RWPE1 (cell line): ENCODE measurements at regions not wholly inside any gene's neighbourhood (a gene's known extent, or its start where the extent isn't known, plus 50 kb on each side); places are given as distances from the start of the nearest gene placed in this dataset.

Experiments
- CTCF ChIA-PET: fragments of 350-600 bp; sonication (Branson Sonifier 250); formaldehyde crosslinking; extraction: SDS; loops from one replicate; lab custom pipeline; 2021; lab: Yijun Ruan, JAX
- POLR2A ChIA-PET: fragments of 400-600 bp; formaldehyde crosslinking; extraction: SDS; loops from one replicate; lab custom pipeline; 2020; ENCODE audit warnings: antibody characterized with exemption; ENCODE audit not compliant: low non-redundant PET; lab: Yijun Ruan, JAX
- DNase-seq: peaks from one replicate; pipeline ENCODE4 v3.0.0; 2012; ENCODE audit warnings: low spot score
- H3K27ac ChIP-seq: fragments of 450-650 bp; 2 replicates; pipeline ENCODE4 v1.5.1; 2017
- TF ChIP-seq, protein P1 (sequence below): fragments of 450-650 bp; conservative IDR thresholded peaks from 2 replicates; pipeline ENCODE4 v1.5.1; 2017; ENCODE audit warnings: low read depth, mild to moderate bottlenecking

DNA sequence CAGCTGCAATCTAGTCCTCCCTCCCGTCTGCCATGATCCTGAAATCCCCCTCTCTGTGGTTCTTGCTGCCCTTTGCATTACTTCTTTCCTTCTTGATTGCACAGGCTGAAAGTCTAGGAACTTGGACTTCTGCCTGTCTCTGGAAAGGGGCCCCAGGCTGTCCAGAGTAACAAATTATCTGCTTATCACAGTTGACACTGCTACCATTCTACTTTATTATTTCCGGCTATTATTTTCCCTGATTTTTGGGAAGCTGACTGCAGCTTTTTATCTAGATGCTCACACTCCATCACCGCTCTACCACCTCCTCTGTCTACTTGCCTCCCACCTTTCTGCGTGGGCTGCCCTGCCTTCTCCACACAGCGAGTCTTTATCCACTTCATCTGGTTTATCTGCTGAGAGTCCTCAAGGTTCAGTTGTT lies 202.1 kb upstream of the PLXNA2 start:
- POLR2A ChIA-PET = no interaction called here
- TF ChIP-seq, protein P1, sequence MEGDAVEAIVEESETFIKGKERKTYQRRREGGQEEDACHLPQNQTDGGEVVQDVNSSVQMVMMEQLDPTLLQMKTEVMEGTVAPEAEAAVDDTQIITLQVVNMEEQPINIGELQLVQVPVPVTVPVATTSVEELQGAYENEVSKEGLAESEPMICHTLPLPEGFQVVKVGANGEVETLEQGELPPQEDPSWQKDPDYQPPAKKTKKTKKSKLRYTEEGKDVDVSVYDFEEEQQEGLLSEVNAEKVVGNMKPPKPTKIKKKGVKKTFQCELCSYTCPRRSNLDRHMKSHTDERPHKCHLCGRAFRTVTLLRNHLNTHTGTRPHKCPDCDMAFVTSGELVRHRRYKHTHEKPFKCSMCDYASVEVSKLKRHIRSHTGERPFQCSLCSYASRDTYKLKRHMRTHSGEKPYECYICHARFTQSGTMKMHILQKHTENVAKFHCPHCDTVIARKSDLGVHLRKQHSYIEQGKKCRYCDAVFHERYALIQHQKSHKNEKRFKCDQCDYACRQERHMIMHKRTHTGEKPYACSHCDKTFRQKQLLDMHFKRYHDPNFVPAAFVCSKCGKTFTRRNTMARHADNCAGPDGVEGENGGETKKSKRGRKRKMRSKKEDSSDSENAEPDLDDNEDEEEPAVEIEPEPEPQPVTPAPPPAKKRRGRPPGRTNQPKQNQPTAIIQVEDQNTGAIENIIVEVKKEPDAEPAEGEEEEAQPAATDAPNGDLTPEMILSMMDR = no peak
- CTCF ChIA-PET = no interaction called here

DNA sequence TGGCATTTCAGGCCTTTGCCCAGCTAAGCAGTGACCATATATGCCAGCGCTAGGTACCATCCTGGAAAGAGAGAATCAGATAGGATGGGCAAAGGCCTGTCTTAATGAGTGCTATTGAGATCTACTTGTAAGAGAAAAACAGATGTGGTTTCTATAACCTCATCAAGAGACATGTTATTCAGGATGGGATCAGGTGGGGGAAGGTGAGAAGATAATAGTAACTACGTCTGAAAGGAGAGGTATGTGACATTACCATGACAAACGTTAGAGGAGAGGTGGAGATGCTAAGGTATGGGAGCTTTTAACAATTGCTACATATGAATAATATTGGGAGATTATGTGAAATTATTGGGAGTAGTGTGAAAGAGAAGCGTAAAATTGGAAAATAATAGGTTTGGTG lies 204.2 kb upstream of the PLXNA2 start:
- TF ChIP-seq, protein P1 = no peak
- ChIA-PET CTCF (no interaction called here), POLR2A (no interaction called here)
- H3K27ac ChIP-seq = no peak overlapping the region
- no peak for DNase-seq

More for the DNA sequence above, 202.1 kb upstream of the PLXNA2 start:
- no peak overlapping the region for H3K27ac ChIP-seq
- DNase-seq = no peak

DNA sequence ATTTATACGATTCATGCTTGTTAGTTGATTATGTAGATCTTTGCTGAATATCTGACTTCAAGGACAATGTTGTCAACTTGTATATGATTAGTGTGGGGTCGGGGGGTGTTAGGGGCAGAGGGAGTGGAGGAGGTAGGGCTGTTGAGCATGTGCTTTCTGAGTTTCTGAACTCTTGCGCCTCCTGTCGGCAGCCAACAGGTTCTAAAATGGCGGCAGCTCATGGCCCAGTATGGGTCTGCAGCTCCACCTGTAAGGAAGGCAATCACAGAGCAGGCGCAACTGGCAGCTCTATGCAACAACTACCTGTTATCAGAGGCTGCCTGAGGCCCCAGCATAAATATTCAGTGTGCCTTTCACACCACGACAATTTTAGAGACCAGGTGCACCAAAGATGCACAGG lies 205.8 kb upstream of the PLXNA2 start:
- DNase-seq = no peak
- ChIA-PET POLR2A (no interaction called here), CTCF (interaction anchor here (0.5 kb wide), 1 partner anchor 18 kb away, joined by 4 read pairs; no protein-coding TSS in a partner anchor)
- no peak overlapping the region for H3K27ac ChIP-seq
- TF ChIP-seq, protein P1 = no peak

DNA sequence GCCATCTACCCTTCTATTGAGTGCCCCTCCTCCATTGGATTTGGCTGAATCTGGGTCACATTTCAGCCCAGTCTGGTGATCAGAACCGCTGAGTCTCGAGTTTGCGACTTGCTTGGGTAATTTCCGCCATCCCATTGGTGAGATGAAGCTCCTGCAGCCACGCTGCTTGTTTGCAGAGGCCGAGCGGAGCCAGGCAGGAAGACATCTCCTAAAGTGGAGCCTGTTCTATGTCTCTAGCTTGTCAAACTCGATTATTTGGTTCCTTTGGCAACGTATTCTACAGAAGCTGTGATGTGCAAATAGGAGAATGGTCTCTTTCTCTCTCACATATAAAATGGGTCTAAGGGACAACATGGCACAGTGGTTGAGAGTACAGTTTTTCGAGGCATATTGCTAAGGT lies 206.8 kb upstream of the PLXNA2 start:
- CTCF ChIA-PET = no interaction called here
- H3K27ac ChIP-seq = no peak overlapping the region
- POLR2A ChIA-PET = no interaction called here
- DNase-seq = no peak
- TF ChIP-seq, protein P1 = no peak

DNA sequence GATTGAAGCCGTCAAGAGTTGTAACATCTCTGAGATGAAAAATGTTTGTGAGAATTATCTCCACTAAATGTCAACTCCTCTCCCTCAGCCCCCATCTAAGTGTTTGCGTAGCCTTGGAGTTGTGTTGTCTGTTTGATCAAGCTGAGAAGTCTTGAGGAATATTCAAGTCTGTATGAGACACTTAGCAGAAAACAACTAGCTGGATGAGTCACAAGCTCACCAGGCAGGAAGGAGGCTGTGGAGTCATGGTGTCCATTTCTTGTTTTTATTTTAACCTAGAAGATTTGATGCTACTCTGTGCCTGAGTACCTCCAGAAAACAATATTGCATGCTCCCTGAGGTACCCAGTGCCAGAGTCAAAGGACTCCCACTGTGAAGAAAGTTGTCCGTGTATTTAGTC lies 211.6 kb upstream of the PLXNA2 start:
- POLR2A ChIA-PET = no interaction called here

DNA sequence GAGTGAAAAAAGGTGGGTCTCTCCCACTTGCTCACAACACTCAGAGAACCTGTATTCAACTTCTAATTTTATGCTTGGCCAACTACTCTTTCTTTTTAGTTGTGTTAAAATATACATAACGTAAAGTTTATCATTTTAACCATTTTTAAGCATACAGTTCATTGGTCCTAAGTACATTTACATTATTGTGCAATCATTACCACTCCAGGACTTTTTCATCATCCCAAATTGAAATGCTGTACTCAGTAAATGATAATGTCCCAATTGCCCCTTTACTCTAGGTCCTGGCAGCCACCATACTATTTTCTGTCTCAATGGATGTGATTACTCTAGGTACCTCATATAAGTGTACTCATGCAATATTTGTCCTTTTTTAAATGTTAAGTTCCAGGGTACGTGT lies 212.3 kb upstream of the PLXNA2 start:
- ChIA-PET POLR2A (no interaction called here), CTCF (no interaction called here)
- TF ChIP-seq, protein P1 = no peak
- no peak for DNase-seq
- H3K27ac ChIP-seq = no peak overlapping the region

More for the DNA sequence above, 211.6 kb upstream of the PLXNA2 start:
- no peak overlapping the region for H3K27ac ChIP-seq
- CTCF ChIA-PET = no interaction called here
- DNase-seq = no peak
- TF ChIP-seq, protein P1 = no peak
